K562 (cell line): ENCODE measurements at regions not wholly inside any gene's neighbourhood (a gene's known extent, or its start where the extent isn't known, plus 50 kb on each side); places are given as distances from the start of the nearest gene placed in this dataset.

Experiments
- ATAC-seq: fragments of 200-7000 bp; cut with Tn5 transposase; 3 replicates; pipeline ENCODE4 v1.9.1; 2020; ENCODE audit warnings: moderate library complexity
- BruUV-seq: library from RNA; stranded (reverse); fragments of 400-500 nt; replicated peaks from 2 replicates; lab custom pipeline; 2021; lab: Mats Ljungman, UMichigan
- CTCF ChIA-PET: fragments of 300-600 bp; formaldehyde crosslinking; extraction: SDS; loops from one replicate; lab custom pipeline; 2021; ENCODE audit warnings: low intra/inter-chr PET ratio; lab: Yijun Ruan, JAX
- POLR2A ChIA-PET: fragments of 300-600, 350-650 bp; sonication (Branson Sonifier 250); formaldehyde crosslinking; extraction: SDS; loops from one replicate; lab custom pipeline; 2021; ENCODE audit warnings: antibody characterized with exemption, inconsistent platforms; lab: Yijun Ruan, JAX
- DNase-seq, 4 experiments: peaks; one replicate each; pipeline versions ENCODE4 v3.0.0 to v3.0.0-alpha.2; 2011 to 2018; ENCODE audit warnings: low spot score in 3 of 4, mixed read lengths in 3 of 4; ENCODE audit errors: extremely low read depth in 1 of 4
- FAIRE-seq: peaks from 2 replicates; lab custom pipeline; 2011; peaks lifted over from hg19 to GRCh38; lab: Jason Lieb, UNC
- H2AFZ ChIP-seq: 2 replicates; pipeline ENCODE4 v1.6.0; 2011; ENCODE audit warnings: low read depth, low read length, control low read depth, inconsistent platforms
- H3K27ac ChIP-seq: fragments of 200-600 bp; 3 replicates; pipeline ENCODE4 v1.8.0; 2011; ENCODE audit warnings: low read depth, mild to moderate bottlenecking, control low read depth, inconsistent platforms, low read length, moderate library complexity, mixed read lengths; ENCODE audit errors: extremely low read depth
- H3K27me3 ChIP-seq, 2 experiments: fragments of 300-600 bp in 1 of 2; 2 replicates in 1 of 2; 3 replicates in 1 of 2; pipeline versions ENCODE4 v1.6.0 to v1.8.0; 2011; ENCODE audit warnings: inconsistent platforms in 2 of 2, low read length in 2 of 2, mild to moderate bottlenecking in 1 of 2, mixed read lengths in 1 of 2, moderate library complexity in 1 of 2; ENCODE audit not compliant: control insufficient read depth in 2 of 2, insufficient read depth in 2 of 2
- H3K36me3 ChIP-seq: fragments of 300-600 bp; 3 replicates; pipeline ENCODE4 v1.8.0; 2011; ENCODE audit warnings: mild to moderate bottlenecking, low read length, inconsistent platforms; ENCODE audit not compliant: control insufficient read depth, insufficient read depth
- H3K4me1 ChIP-seq, 2 experiments: fragments of 200-600 bp in 1 of 2; replicated peaks in 1 of 2; 2 replicates in 1 of 2; 3 replicates in 1 of 2; pipeline versions ENCODE4 v1.5.1 to v1.8.0; 2011; ENCODE audit warnings: inconsistent platforms in 2 of 2, low read length in 2 of 2, mild to moderate bottlenecking in 1 of 2, mixed read lengths in 1 of 2, moderate library complexity in 1 of 2; ENCODE audit not compliant: control insufficient read depth in 2 of 2, insufficient read depth in 2 of 2
- H3K4me2 ChIP-seq: 2 replicates; pipeline ENCODE4 v1.6.1; 2011; ENCODE audit warnings: low read length, control low read depth, inconsistent platforms, mixed read lengths; ENCODE audit not compliant: insufficient read depth
- H3K4me3 ChIP-seq: fragments of 200-600 bp; sonication (generic), shearing (Covaris generic); 2 replicates; pipeline ENCODE4 v1.5.1; 2016; ENCODE audit warnings: control low read depth, inconsistent platforms
- H3K79me2 ChIP-seq: fragments of 200-600 bp; 3 replicates; pipeline ENCODE4 v1.8.0; 2011; ENCODE audit warnings: low read length, inconsistent platforms; ENCODE audit not compliant: control insufficient read depth, insufficient read depth
- H3K9ac ChIP-seq, 2 experiments: 2 replicates each; pipeline versions ENCODE4 v1.6.0 to v1.6.1; 2011; ENCODE audit warnings: low read depth in 2 of 2, low read length in 2 of 2, control low read depth in 1 of 2, inconsistent platforms in 1 of 2, mild to moderate bottlenecking in 1 of 2, mixed read lengths in 1 of 2; ENCODE audit not compliant: insufficient read depth in 1 of 2
- H3K9me1 ChIP-seq: one replicate; pipeline ENCODE4 v1.6.0; 2011; ENCODE audit warnings: inconsistent platforms, mild to moderate bottlenecking, low read length, moderate library complexity; ENCODE audit not compliant: control insufficient read depth, insufficient read depth
- H3K9me3 ChIP-seq: replicated peaks from 2 replicates; pipeline ENCODE4 v1.5.1; 2011; ENCODE audit warnings: low read depth, low read length, inconsistent platforms; ENCODE audit not compliant: control insufficient read depth, insufficient read depth
- H4K20me1 ChIP-seq: replicated peaks from 2 replicates; pipeline ENCODE4 v1.6.1; 2011; ENCODE audit warnings: low read length, inconsistent platforms, mixed read lengths; ENCODE audit not compliant: control insufficient read depth, insufficient read depth
- CBFA2T3 ChIP-seq: fragments of 450-650 bp; IDR thresholded peaks from 2 replicates; pipeline ENCODE4 v1.6.1; 2017
- TBP ChIP-seq: optimal IDR thresholded peaks from 2 replicates; pipeline ENCODE3; 2011; ENCODE audit warnings: low read depth, low read length, improper control_type of control experiment
- TSHZ1 ChIP-seq: fragments of 250-450 bp; sonication (Bioruptor Pico); IDR thresholded peaks from 2 replicates; pipeline ENCODE4 v1.4.0; 2020; ENCODE audit warnings: mild to moderate bottlenecking, moderate library complexity
- in situ Hi-C: fragments of 300-500 bp; cut with MboI; formaldehyde crosslinking; loops from 4 replicates; pipeline ENCODE4 v1.15.0; 2018; ENCODE audit warnings: inconsistent platforms, mixed read lengths
- intact Hi-C: fragments of 100-400 bp; cut with micrococcal nuclease; formaldehyde crosslinking; loops from 2 replicates; pipeline ENCODE4 v1.14.2; 2022
- TF ChIP-seq, protein P1 (sequence below): fragments of 450-650 bp; formaldehyde crosslinking; conservative IDR thresholded peaks from 2 replicates; pipeline ENCODE4 v1.4.0; 2022; ENCODE audit warnings: mild to moderate bottlenecking, missing genetic modification characterization

- no peak for TF ChIP-seq TSHZ1 (CRISPR knock-in tag)
- TF ChIP-seq TBP = no peak
Measured at GRCh38 chr6:112906726-112907125, 559.6 kb downstream of the RFPL4B start (continued).

DNA sequence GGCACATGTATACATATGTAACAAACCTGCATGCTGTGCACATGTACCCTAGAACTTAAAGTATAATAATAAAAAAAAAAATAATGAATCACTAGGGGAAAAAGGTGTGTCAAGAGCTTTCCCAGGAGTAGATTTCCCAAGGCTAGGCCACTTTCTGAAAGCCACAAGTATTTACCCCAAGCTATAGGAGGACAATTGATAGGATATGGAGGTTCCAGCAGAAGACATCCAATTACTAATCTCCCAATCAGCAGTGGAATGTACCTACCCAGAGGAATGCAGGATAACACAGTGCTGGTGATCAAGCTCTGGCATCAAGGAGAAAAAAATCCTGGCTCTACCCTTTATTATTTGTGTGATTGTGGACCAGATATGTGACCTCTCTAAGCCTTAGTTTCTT is 562.7 kb downstream of the RFPL4B start:
- Histone ChIP-seq H3K9me1 (no peaks in the 10 kb centered on the region), H3K4me1 (no peaks in the 10 kb centered on the region), H4K20me1 (no peaks in the 10 kb centered on the region), H3K27me3 (no peaks in the 10 kb centered on the region), H2AFZ (no peak overlapping the region), H3K79me2 (no peaks in the 10 kb centered on the region), H3K9me3 (no peaks in the 10 kb centered on the region), H3K27ac (no peak overlapping the region), H3K4me2 (no peak overlapping the region), H3K36me3 (no peaks in the 10 kb centered on the region), H3K4me3 (no peak overlapping the region), H3K9ac (no peak overlapping the region)
- in situ Hi-C loops (no loop called here), intact Hi-C loops (no loop called here)
- FAIRE-seq (no peak), ATAC-seq (no peak), DNase-seq (no peak)
- ChIA-PET CTCF (no interaction called here), POLR2A (no interaction called here)
- BruUV-seq = no TSS peak
- TF ChIP-seq, protein P1, sequence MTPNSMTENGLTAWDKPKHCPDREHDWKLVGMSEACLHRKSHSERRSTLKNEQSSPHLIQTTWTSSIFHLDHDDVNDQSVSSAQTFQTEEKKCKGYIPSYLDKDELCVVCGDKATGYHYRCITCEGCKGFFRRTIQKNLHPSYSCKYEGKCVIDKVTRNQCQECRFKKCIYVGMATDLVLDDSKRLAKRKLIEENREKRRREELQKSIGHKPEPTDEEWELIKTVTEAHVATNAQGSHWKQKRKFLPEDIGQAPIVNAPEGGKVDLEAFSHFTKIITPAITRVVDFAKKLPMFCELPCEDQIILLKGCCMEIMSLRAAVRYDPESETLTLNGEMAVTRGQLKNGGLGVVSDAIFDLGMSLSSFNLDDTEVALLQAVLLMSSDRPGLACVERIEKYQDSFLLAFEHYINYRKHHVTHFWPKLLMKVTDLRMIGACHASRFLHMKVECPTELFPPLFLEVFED (CRISPR knock-in tag) = no peak
- TF ChIP-seq CBFA2T3 = no peak
